Activated T-cell treated with anti-CD3 and anti-CD28 coated beads for 24 hours (primary cell): ENCODE measurements at regions not wholly inside any gene's neighbourhood (a gene's known extent, or its start where the extent isn't known, plus 50 kb on each side); places are given as distances from the start of the nearest gene placed in this dataset.

Source experiments
- DNase-seq: peaks from one replicate; pipeline ENCODE4 v3.0.0-alpha.2; 2020; ENCODE audit warnings: low read depth

DNA sequence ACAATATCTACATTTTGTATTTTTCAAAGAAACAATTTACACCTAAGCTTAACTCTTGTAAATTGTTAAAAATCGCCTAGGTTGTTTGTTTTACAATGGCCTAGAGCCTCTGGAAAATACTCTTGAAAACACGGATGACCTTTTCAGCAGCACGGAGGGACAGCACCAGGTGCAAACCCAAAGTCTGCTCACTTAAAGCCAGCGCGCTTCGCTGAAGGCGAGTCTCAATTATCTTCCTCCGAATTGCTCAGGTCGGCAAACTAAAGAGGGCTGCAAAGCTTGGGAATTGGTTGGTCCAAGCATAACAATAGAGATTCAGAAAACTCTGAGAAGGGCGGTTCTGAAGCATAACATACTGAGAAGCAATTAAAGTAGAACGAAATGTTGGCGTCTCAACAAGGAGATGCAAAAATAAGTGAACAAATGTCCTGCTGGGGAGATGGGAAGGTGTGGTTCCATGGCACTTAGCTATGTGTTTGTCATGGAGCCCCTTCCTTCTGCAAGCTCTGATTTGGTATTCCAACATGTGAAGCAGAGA, 139.9 kb upstream of the PITRM1 start:
- DNase-seq, result no peak

DNA sequence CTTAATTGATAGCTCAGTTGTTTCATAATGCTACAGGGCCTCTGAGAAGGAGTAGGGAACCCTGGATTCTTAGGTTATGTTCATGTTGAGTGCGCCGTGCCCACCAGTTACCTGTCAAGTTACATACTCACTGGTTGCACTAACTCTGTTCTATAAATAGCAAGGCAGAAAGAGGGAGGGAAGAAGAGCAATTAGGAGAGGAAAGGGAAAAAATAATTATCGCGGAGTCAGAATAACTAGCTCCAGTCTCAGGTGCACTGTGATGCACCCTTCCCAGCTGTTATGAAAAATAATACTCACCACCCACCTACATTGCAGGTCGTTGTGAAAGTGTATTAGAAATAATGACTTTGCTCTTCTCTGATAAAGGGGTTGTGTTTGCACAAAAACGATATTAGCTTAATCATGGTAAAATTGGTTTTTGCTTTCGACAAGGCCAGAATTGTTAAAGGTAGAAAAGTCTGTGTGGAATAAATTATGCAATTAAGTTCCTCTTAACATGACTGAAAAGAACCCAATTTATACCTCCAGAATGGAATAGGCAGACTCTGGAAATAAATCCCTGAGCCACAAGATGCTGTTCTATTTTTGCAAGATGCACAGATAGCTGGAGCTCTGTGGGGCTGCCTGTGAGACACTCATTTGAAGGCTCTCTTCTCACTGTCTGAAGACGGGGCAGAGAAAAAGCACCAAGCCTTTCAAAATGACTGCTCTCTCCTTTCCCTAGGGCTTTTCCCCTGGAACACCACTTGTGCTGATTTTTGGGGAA, 137.6 kb upstream of the PITRM1 start:
- no peak for DNase-seq

DNA sequence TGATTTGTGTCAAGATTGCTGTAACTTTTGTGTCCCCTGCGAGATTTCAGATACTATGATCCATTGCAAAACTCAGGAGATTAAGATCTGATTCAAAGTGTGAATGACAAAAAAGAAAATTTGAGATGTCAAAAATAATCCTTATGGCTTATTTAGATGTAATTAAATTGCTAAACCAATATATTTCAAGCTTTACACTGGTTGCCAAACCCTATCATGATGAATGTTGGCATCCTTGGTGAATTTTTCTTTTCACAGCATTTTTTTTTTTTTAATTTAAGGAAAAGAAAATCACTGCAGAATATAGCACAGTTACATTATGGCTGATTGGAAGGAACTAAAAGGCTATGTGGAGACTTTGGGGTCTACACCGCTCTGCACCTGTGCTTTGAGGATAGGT, 133.5 kb upstream of the PITRM1 start:
- DNase-seq, result no peak

DNA sequence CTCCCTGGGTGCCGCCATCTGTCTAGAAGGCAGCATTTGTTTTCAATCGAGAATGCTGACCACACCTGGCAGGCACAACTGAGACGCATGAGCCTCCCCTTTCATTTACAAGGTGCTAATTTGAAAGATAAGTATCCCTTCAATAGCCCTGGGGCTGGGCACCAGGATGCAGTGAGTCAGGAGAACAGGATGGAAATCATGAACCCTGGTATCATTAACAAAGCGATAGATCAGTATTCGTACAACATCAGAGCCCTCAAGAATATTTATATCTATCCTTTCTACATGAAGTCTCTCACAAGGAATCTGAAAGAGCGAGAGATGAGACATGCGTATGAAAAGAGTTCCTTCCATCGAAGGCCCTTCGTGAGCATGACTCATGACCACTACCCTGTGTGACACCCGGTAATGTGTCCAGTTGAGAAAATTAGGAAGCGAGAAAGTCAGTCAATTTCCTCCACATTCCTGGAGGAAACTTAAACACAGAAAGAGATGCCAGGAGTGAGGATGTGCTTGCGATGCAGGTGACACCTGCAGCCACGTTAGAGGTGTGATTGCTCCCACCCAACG, 123.1 kb upstream of the PITRM1 start:
- DNase-seq, result no peak

- DNase-seq, result no peak
Observed at GRCh38 chr10:3294919-3295581, 122.5 kb upstream of the PITRM1 start.

DNA sequence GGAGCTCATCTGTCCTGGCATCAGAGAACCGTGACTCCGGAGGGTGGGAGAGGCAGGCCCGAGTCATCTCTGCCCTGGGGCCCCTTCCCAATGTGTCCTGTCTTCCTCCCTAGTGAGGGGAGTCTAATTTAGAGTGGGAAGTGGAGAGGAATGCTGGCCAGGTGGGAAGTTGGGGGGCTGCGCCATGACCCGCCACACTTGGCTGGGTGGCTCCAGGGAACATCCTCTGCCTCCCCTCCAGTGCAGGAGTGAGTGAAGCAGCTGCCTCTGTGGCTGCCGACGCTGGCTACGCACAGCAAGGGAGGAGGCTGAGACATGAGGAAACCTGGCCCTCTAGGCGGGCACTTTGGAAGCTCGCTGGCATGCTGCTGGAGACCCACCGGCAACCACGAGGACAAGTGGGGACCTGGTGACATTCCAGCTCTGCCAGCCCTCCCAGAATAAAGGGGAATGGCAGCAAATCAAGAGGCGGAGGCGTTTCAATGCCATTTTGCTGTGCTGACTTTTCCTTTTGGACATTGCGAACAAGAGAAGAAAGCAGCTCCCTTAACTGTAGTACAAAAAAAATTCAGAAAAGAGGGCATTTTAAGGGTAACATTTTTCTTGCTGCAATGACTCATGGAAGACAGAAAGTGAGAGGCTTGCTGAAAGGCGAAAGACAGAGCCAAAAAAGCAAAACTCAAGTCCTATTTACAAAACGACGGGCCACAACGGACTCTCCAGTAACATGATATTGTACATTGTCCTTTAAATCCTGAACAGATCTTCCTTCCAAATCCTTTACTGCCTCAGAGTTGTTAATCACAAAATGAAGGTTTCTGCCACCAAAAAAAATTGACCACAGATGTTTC, 121.2 kb upstream of the PITRM1 start:
- no peak for DNase-seq

DNA sequence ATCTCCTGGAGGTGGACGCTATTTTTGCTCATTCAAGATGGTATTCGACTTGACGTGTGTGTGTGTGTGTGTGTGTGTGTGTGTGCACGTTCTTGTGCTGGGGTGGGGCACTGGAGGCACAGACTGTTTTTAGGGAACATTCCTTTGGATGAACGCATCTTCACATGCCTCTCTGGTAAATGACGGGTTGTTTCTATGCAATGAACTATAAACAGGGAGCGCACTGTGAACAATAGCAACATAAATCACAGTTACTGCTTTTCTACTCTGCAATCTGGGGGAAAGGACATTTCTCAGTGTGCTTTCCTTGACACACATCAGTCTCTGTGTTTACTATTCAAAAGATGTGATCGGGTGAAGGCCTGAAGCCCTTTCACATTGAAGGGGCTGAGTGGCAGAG, 120.1 kb upstream of the PITRM1 start:
- DNase-seq, result no peak

DNA sequence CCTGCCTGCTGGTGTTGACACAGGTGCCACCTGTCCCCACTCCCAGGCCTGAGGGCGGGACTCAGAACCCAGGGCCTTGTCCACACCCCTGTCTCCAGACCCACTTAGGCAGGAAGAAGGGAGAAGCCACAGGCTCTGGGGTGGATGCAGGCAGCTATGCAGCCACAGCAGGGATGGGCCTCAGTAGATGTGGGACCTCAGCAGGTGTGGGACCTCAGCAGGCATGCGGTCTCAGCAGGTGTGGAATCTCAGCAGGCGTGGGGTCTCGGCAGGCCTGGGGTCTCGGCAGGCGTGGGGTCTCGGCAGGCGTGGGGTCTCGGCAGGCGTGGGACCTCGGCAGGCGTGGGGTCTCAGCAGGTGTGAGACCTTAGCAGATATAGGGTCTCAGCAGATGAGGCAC, 118.0 kb upstream of the PITRM1 start:
- DNase-seq, result no peak

GRCh38 chr10:3287572-3288445, 115.2 kb upstream of the PITRM1 start:
- DNase-seq, result no peak

DNA sequence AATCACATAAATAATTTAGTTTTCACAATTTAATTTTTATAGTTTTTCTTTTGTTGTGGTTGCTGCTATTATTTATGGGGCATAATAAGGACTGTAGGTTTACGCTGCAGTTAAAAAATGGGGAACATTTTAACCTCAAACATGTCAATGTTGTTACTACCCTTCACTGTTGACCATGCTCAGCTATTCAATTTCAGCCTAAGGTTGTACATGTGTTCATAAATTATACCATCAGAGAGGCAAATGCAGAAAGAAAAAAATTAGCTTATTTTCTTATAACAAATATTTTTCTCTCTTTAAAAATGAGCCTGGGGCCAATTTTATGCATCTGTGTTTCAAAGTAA, 110.1 kb upstream of the PITRM1 start:
- DNase-seq, result no peak

- DNase-seq, result no peak
Observed at GRCh38 chr10:3281941-3282673, 109.5 kb upstream of the PITRM1 start.

DNA sequence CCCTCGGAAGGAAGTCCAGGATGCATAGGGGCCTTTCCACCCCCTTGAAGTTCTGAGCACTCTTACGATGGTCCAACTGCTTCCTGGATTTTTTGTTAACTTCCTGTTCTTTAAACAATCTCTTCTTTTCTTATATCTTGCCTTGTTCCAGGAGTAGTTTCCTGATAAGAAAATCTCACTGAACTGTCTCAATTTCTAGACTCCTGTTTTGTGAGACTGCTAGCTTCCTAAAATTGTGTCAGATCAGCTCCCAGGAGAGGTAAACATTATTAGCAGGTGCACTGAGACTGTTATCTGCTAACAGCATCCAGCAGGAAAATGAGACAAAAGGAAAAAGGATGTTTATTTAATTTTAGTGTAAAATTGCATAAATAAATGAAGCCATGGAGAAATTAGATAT, 106.2 kb upstream of the PITRM1 start:
- no peak for DNase-seq

GRCh38 chr10:3277566-3277965, 105.0 kb upstream of the PITRM1 start:
- no peak for DNase-seq

- no peak for DNase-seq
Observed at GRCh38 chr10:3274414-3274813, 101.8 kb upstream of the PITRM1 start.

DNA sequence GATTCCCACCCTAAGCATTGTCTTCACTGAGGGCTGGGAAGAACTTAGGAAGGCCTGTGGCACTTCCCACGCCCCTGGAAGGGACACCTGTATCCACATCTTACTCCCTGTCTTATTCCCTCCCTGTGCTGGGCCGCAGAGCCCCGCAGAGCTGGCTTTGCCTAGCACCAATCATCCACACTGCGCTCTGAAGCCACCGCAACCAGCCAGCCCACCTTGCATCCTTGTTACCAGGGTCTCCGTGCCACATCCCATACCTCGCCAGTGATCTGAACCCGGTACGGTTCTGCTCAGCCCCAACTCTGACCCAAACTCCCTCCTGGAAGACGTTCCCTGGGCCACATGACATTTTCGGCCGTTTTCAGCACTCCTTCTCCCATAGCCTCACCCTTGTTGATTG, 101.4 kb upstream of the PITRM1 start:
- DNase-seq, result no peak

- DNase-seq, result no peak
Observed at GRCh38 chr10:3272300-3272699, 99.7 kb upstream of the PITRM1 start.

GRCh38 chr10:3271354-3272115, 99.0 kb upstream of the PITRM1 start:
- DNase-seq, result no peak

GRCh38 chr10:3270577-3271316, 98.2 kb upstream of the PITRM1 start:
- no peak for DNase-seq

GRCh38 chr10:3268025-3268424, 95.4 kb upstream of the PITRM1 start:
- no peak for DNase-seq
